Skin epidermis (tissue), 12 donors: ENCODE measurements at regions not wholly inside any gene's neighbourhood (a gene's known extent, or its start where the extent isn't known, plus 50 kb on each side); places are given as distances from the start of the nearest gene placed in this dataset.
"Not testable (repeated sequence)": the region's sequence is repeated elsewhere in the genome, so short reads cannot be mapped to it uniquely, and the experiment has no call there.

Source experiments
- H3K27ac ChIP-seq, 21 experiments: fragments of 200-600 bp; sonication (generic) in 11 of 21; one replicate each; pipeline ENCODE4 v1.5.0; 2020; ENCODE audit warnings: mild to moderate bottlenecking in 3 of 21, inconsistent platforms in 2 of 21, moderate library complexity in 2 of 21
- H3K4me3 ChIP-seq, 7 experiments: fragments of 200-600 bp; sonication (generic) in 2 of 7; one replicate each; pipeline ENCODE4 v1.5.0; 2020; ENCODE audit warnings: inconsistent platforms in 2 of 7, mild to moderate bottlenecking in 2 of 7, moderate library complexity in 1 of 7

GRCh38 chr16:87114832-87115231 lies 202.4 kb downstream of the C16orf95 start:
- H3K27ac ChIP-seq: no peak overlapping the region
- H3K4me3 ChIP-seq: no peak overlapping the region

- H3K27ac ChIP-seq: no peak overlapping the region
- H3K4me3 ChIP-seq: no peak overlapping the region
Observed at GRCh38 chr16:87115646-87116045, 201.5 kb downstream of the C16orf95 start.

- H3K4me3 ChIP-seq: no peak overlapping the region
- no peak overlapping the region for H3K27ac ChIP-seq
Observed at GRCh38 chr16:87117936-87118335, 199.3 kb downstream of the C16orf95 start.

- Histone ChIP-seq H3K4me3 (no peak overlapping the region), H3K27ac (no peak overlapping the region)
Observed at GRCh38 chr16:87119168-87119567, 198.0 kb downstream of the C16orf95 start.

- H3K27ac ChIP-seq: no peak overlapping the region
- H3K4me3 ChIP-seq: no peak overlapping the region
Observed at GRCh38 chr16:87119748-87120147, 197.4 kb downstream of the C16orf95 start.

- Histone ChIP-seq H3K4me3 (no peak overlapping the region), H3K27ac (no peak overlapping the region)
Observed at GRCh38 chr16:87121816-87122215, 195.4 kb downstream of the C16orf95 start.

- no peak overlapping the region for H3K4me3 ChIP-seq
- H3K27ac ChIP-seq: no peak overlapping the region
Observed at GRCh38 chr16:87123356-87124001, 193.7 kb downstream of the C16orf95 start.

GRCh38 chr16:87124405-87124804 lies 192.8 kb downstream of the C16orf95 start:
- not testable (repeated sequence) for H3K27ac ChIP-seq, H3K4me3 ChIP-seq

GRCh38 chr16:87125206-87126155 lies 191.7 kb downstream of the C16orf95 start:
- Histone ChIP-seq H3K27ac (no peak overlapping the region), H3K4me3 (no peak overlapping the region)

- Histone ChIP-seq H3K4me3 (no peak overlapping the region), H3K27ac (no peak overlapping the region)
Observed at GRCh38 chr16:87126403-87127025, 190.7 kb downstream of the C16orf95 start.

GRCh38 chr16:87127061-87127765 lies 190.0 kb downstream of the C16orf95 start:
- Histone ChIP-seq H3K4me3 (no peak overlapping the region), H3K27ac (peak overlapping the region in 1 of 21 experiments; percentile 10)

GRCh38 chr16:87127766-87128147 lies 189.4 kb downstream of the C16orf95 start:
- no peak overlapping the region for H3K4me3 ChIP-seq

GRCh38 chr16:87129771-87130170 lies 187.4 kb downstream of the C16orf95 start:
- no peak overlapping the region for H3K4me3 ChIP-seq
- H3K27ac ChIP-seq: no peak overlapping the region

More at GRCh38 chr16:87127766-87128147, 189.4 kb downstream of the C16orf95 start:
- peak overlapping the region in 1 of 21 experiments; percentile 10 for H3K27ac ChIP-seq

- no peak overlapping the region for H3K27ac ChIP-seq
- no peak overlapping the region for H3K4me3 ChIP-seq
Observed at GRCh38 chr16:87131061-87131995, 185.9 kb downstream of the C16orf95 start.

- no peak overlapping the region for H3K27ac ChIP-seq
- no peak overlapping the region for H3K4me3 ChIP-seq
Observed at GRCh38 chr16:87131996-87132345, 185.2 kb downstream of the C16orf95 start.

GRCh38 chr16:87132361-87133014 lies 184.7 kb downstream of the C16orf95 start:
- H3K4me3 ChIP-seq: no peak overlapping the region
- H3K27ac ChIP-seq: no peak overlapping the region

GRCh38 chr16:87133112-87133850 lies 183.9 kb downstream of the C16orf95 start:
- H3K27ac ChIP-seq: no peak overlapping the region
- no peak overlapping the region for H3K4me3 ChIP-seq
